Globus pallidus (tissue), 1 donor: ENCODE measurements at regions not wholly inside any gene's neighbourhood (a gene's known extent, or its start where the extent isn't known, plus 50 kb on each side); places are given as distances from the start of the nearest gene placed in this dataset.

ENCODE experiments used
- DNase-seq: peaks from one replicate; pipeline ENCODE4 v3.0.0-alpha.2; 2015; ENCODE audit warnings: low spot score

GRCh38 chr5:93057311-93057710, 523.7 kb downstream of the NR2F1-AS1 start:
- DNase-seq, result no peak

- no peak for DNase-seq
Measured at GRCh38 chr5:93055971-93056370, 525.0 kb downstream of the NR2F1-AS1 start.

GRCh38 chr5:93055561-93055960, 525.5 kb downstream of the NR2F1-AS1 start:
- no peak for DNase-seq

GRCh38 chr5:93054424-93055163, 526.4 kb downstream of the NR2F1-AS1 start:
- DNase-seq, result no peak

GRCh38 chr5:93053825-93054224, 527.2 kb downstream of the NR2F1-AS1 start:
- no peak for DNase-seq

- DNase-seq, result no peak
Measured at GRCh38 chr5:93048858-93049257, 532.2 kb downstream of the NR2F1-AS1 start.

GRCh38 chr5:93044859-93045666, 536.0 kb downstream of the NR2F1-AS1 start:
- no peak for DNase-seq

GRCh38 chr5:93039888-93040287, 541.1 kb downstream of the NR2F1-AS1 start:
- no peak for DNase-seq

GRCh38 chr5:93034621-93035590, 546.1 kb downstream of the NR2F1-AS1 start:
- DNase-seq, result no peak

- no peak for DNase-seq
Measured at GRCh38 chr5:93022796-93023447, 558.1 kb downstream of the NR2F1-AS1 start.

- no peak for DNase-seq
Measured at GRCh38 chr5:93022211-93022610, 558.8 kb downstream of the NR2F1-AS1 start.

GRCh38 chr5:93019896-93020295, 561.1 kb downstream of the NR2F1-AS1 start:
- no peak for DNase-seq

GRCh38 chr5:93018461-93018860, 562.6 kb downstream of the NR2F1-AS1 start:
- no peak for DNase-seq

- DNase-seq, result no peak
Measured at GRCh38 chr5:93017849-93018248, 563.2 kb downstream of the NR2F1-AS1 start.

- no peak for DNase-seq
Measured at GRCh38 chr5:93017376-93017775, 563.6 kb downstream of the NR2F1-AS1 start.

GRCh38 chr5:93010616-93011015, 570.4 kb downstream of the NR2F1-AS1 start:
- no peak for DNase-seq

- no peak for DNase-seq
Measured at GRCh38 chr5:93010037-93010436, 571.0 kb downstream of the NR2F1-AS1 start.

- no peak for DNase-seq
Measured at GRCh38 chr5:93008502-93009207, 572.4 kb downstream of the NR2F1-AS1 start.

- DNase-seq, result no peak
Measured at GRCh38 chr5:93006915-93007314, 574.1 kb downstream of the NR2F1-AS1 start.

- DNase-seq, result no peak
Measured at GRCh38 chr5:92998456-92998855, 582.6 kb downstream of the NR2F1-AS1 start.

GRCh38 chr5:92994392-92994791, 586.6 kb downstream of the NR2F1-AS1 start:
- no peak for DNase-seq
